Activated B cell treated with CpG ODN at 0.5 μM for 24 hours (primary cell): ENCODE measurements at regions not wholly inside any gene's neighbourhood (a gene's known extent, or its start where the extent isn't known, plus 50 kb on each side); places are given as distances from the start of the nearest gene placed in this dataset.

Experiments used
- ATAC-seq: fragments of 200-7000 bp; cut with Tn5 transposase; one replicate; pipeline ENCODE4 v1.10.0; 2021; ENCODE audit warnings: low read depth, mild to moderate bottlenecking, moderate library complexity
- CTCF ChIA-PET: fragments of 350-600 bp; sonication (Branson Sonifier 250); formaldehyde crosslinking; loops from one replicate; lab custom pipeline; 2021; ENCODE audit warnings: antibody characterized with exemption; lab: Charles Lee
- POLR2A ChIA-PET: fragments of 350-600 bp; sonication (Branson Sonifier 250); formaldehyde crosslinking; loops from one replicate; lab custom pipeline; 2021; ENCODE audit warnings: antibody characterized with exemption; lab: Charles Lee
- DNase-seq: peaks from one replicate; pipeline ENCODE4 v3.0.0; 2022
- H3K27ac Mint-ChIP-seq: one replicate; pipeline ENCODE4 v1.8.0; 2020; ENCODE audit warnings: mixed read lengths
- H3K27me3 Mint-ChIP-seq: one replicate; pipeline ENCODE4 v1.8.0; 2021; ENCODE audit warnings: mixed read lengths
- H3K36me3 Mint-ChIP-seq: one replicate; pipeline ENCODE4 v1.8.0; 2021; ENCODE audit warnings: low read depth, mixed read lengths
- H3K4me1 Mint-ChIP-seq: one replicate; pipeline ENCODE4 v1.8.0; 2021; ENCODE audit warnings: mixed read lengths
- H3K4me3 Mint-ChIP-seq: one replicate; pipeline ENCODE4 v1.8.0; 2020; ENCODE audit warnings: mild to moderate bottlenecking, mixed read lengths
- H3K9me3 Mint-ChIP-seq: one replicate; pipeline ENCODE4 v1.8.0; 2020; ENCODE audit warnings: mixed read lengths
- CTCF ChIP-seq: fragments of 200-600 bp; IDR thresholded peaks from one replicate; pipeline ENCODE4 v1.8.0; 2022; ENCODE audit warnings: antibody characterized with exemption, mild to moderate bottlenecking
- intact Hi-C: fragments of 100-400 bp; cut with micrococcal nuclease; formaldehyde crosslinking; loops from one replicate; pipeline ENCODE4 v1.15.1; 2024

GRCh38 chr13:61908906-61909615 is 493.4 kb upstream of the PCDH20 start:
- Mint-ChIP-seq H3K36me3 (no peaks in the 10 kb centered on the region), H3K4me1 (no peaks in the 10 kb centered on the region), H3K9me3 (no peaks in the 10 kb centered on the region), H3K4me3 (no peak overlapping the region), H3K27me3 (no peaks in the 10 kb centered on the region), H3K27ac (no peak overlapping the region)
- CTCF ChIA-PET, result no interaction called here
- no peak for TF ChIP-seq CTCF
- intact Hi-C loops, result no loop called here
- DNase-seq, result no peak
- ATAC-seq, result no peak
- POLR2A ChIA-PET, result no interaction called here

GRCh38 chr13:61905054-61905453 is 489.4 kb upstream of the PCDH20 start:
- no peaks in the 10 kb centered on the region for H3K36me3 Mint-ChIP-seq
- no peak overlapping the region for H3K4me3 Mint-ChIP-seq
- POLR2A ChIA-PET, result no interaction called here
- TF ChIP-seq CTCF, result no peak
- DNase-seq, result no peak
- H3K27me3 Mint-ChIP-seq, result no peaks in the 10 kb centered on the region
- H3K27ac Mint-ChIP-seq, result no peak overlapping the region
- ATAC-seq, result no peak
- no peaks in the 10 kb centered on the region for H3K4me1 Mint-ChIP-seq
- CTCF ChIA-PET, result no interaction called here
- peaks cover 4% of the 10 kb centered on the region for H3K9me3 Mint-ChIP-seq
- intact Hi-C loops, result no loop called here

- DNase-seq (no peak), ATAC-seq (no peak)
- Mint-ChIP-seq H3K4me1 (no peaks in the 10 kb centered on the region), H3K27ac (no peak overlapping the region), H3K9me3 (peaks cover 4% of the 10 kb centered on the region), H3K36me3 (no peaks in the 10 kb centered on the region), H3K27me3 (no peaks in the 10 kb centered on the region), H3K4me3 (no peak overlapping the region)
- POLR2A ChIA-PET, result no interaction called here
- CTCF ChIA-PET, result no interaction called here
- TF ChIP-seq CTCF, result no peak
- intact Hi-C loops, result no loop called here
These were observed 486.4 kb upstream of the PCDH20 start for GRCh38 chr13:61901946-61902541.

- Mint-ChIP-seq H3K4me1 (no peaks in the 10 kb centered on the region), H3K9me3 (peaks cover 4% of the 10 kb centered on the region), H3K27me3 (no peaks in the 10 kb centered on the region), H3K36me3 (no peaks in the 10 kb centered on the region), H3K4me3 (no peak overlapping the region), H3K27ac (no peak overlapping the region)
- intact Hi-C loops, result no loop called here
- ATAC-seq (no peak), DNase-seq (no peak)
- ChIA-PET POLR2A (no interaction called here), CTCF (no interaction called here)
- TF ChIP-seq CTCF, result no peak
These were observed 484.4 kb upstream of the PCDH20 start for GRCh38 chr13:61900033-61900432.

- Mint-ChIP-seq H3K36me3 (no peaks in the 10 kb centered on the region), H3K27ac (no peak overlapping the region), H3K4me3 (no peak overlapping the region), H3K27me3 (no peaks in the 10 kb centered on the region), H3K9me3 (peaks cover 6% of the 10 kb centered on the region), H3K4me1 (no peaks in the 10 kb centered on the region)
- no peak for ATAC-seq
- intact Hi-C loops, result no loop called here
- CTCF ChIA-PET, result no interaction called here
- DNase-seq, result no peak
- POLR2A ChIA-PET, result no interaction called here
- no peak for TF ChIP-seq CTCF
These were observed 482.6 kb upstream of the PCDH20 start for GRCh38 chr13:61898207-61898606.
